Muscle layer of duodenum (tissue), 2 donors: ENCODE measurements at regions not wholly inside any gene's neighbourhood (a gene's known extent, or its start where the extent isn't known, plus 50 kb on each side); places are given as distances from the start of the nearest gene placed in this dataset.
"Not testable (repeated sequence)": the region's sequence is repeated elsewhere in the genome, so short reads cannot be mapped to it uniquely, and the experiment has no call there.

Experiments
- H3K27ac ChIP-seq: one replicate; pipeline ENCODE4 v1.7.0; 2013; ENCODE audit warnings: mild to moderate bottlenecking, low read length
- H3K27me3 ChIP-seq: one replicate; pipeline ENCODE4 v1.7.0; 2013; ENCODE audit warnings: low read depth, mild to moderate bottlenecking, control low read depth, low read length
- H3K36me3 ChIP-seq, 2 donors: one replicate each; pipeline ENCODE4 v1.7.0; 2013; ENCODE audit warnings: low read length in 2 of 2, control low read depth in 1 of 2, mild to moderate bottlenecking in 1 of 2; ENCODE audit not compliant: insufficient read depth in 2 of 2, control insufficient read depth in 1 of 2
- H3K4me1 ChIP-seq, 2 donors: one replicate each; pipeline ENCODE4 v1.7.0; 2013; ENCODE audit warnings: low read length in 2 of 2, mild to moderate bottlenecking in 2 of 2, control low read depth in 1 of 2, moderate library complexity in 1 of 2; ENCODE audit not compliant: insufficient read depth in 2 of 2, control insufficient read depth in 1 of 2
- H3K4me3 ChIP-seq, 2 donors: one replicate each; pipeline ENCODE4 v1.7.0; 2013; ENCODE audit warnings: low read length in 2 of 2, low read depth in 1 of 2, mild to moderate bottlenecking in 1 of 2
- H3K9me3 ChIP-seq, 2 donors: one replicate each; pipeline ENCODE4 v1.7.0; 2013; ENCODE audit warnings: low read length in 2 of 2, control low read depth in 1 of 2, mild to moderate bottlenecking in 1 of 2; ENCODE audit not compliant: control insufficient read depth in 1 of 2
- donor health status: healthy.

- H3K36me3 ChIP-seq: no peaks in the 10 kb centered on the region
- H3K9me3 ChIP-seq: peaks cover 0 to 2% of the 10 kb centered on the region in 2 donors
- no peaks in the 10 kb centered on the region for H3K4me1 ChIP-seq
- no peak overlapping the region for H3K4me3 ChIP-seq
- H3K27ac ChIP-seq: no peak overlapping the region
- H3K27me3 ChIP-seq: no peaks in the 10 kb centered on the region
Observed at GRCh38 chr12:42886160-42886559, 296.6 kb upstream of the PRICKLE1 start.

DNA sequence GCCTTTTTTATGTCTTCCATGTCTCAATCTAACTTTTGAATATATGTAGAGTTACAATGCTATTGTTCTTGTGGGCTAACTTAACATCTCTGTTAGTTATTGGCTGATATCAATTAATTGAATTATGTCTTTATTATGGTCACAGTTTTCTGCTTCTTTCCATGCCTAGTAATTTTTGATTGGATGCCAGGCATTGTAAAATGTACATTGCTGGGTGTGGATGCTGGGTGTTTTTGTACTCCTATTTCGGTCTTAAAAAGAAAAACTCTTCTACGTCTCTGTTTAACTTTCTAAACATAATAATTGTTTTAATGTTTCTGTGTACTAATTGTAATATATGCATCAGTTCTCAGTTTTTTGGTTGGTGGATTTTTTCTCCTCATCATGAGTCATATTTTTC is 296.1 kb upstream of the PRICKLE1 start:
- Histone ChIP-seq H3K4me1 (no peaks in the 10 kb centered on the region), H3K4me3 (no peak overlapping the region), H3K27ac (no peak overlapping the region), H3K36me3 (no peaks in the 10 kb centered on the region), H3K9me3 (peaks cover 0 to 2% of the 10 kb centered on the region in 2 donors), H3K27me3 (no peaks in the 10 kb centered on the region)

DNA sequence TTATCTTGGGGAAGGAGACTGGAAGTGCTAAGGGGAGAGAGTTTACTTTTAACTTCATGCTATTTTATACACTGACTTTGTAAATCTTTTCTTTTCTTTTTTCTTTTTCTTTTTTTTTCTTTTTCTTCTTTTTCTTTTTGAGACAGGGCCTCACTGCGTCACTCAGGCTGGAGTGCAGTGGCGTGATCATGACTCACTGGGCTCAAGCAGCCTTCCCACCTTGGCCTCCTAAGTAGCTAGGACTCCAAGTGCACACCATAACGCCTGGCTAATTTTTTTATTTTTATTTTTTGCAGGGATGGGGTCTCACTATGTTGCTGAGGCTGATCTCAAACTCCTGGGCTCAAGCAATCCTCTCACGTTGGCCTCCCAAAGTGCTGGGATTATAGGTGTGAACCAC is 294.6 kb upstream of the PRICKLE1 start:
- no peak overlapping the region for H3K27ac ChIP-seq
- no peak overlapping the region for H3K4me3 ChIP-seq
- H3K9me3 ChIP-seq: peaks cover 0 to 2% of the 10 kb centered on the region in 2 donors
- no peaks in the 10 kb centered on the region for H3K36me3 ChIP-seq
- no peaks in the 10 kb centered on the region for H3K27me3 ChIP-seq
- no peaks in the 10 kb centered on the region for H3K4me1 ChIP-seq

DNA sequence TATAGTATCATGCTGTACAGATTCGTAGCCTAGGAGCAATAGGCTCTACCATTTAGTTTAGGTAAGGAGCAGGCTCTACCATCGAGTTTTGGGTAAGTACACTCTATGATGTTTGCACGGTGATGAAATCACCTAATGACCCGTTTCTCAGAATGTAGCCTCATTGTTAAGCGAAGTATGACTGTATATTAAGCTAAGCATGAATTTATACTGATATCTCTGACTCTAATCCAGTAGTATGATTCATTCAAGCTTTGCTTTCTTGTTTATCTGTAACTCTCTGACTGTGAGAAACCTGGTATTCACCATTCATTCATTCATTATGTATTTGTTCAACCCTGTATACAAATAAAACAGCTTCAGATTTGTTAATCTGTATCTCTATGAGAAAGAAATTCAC is 283.9 kb upstream of the PRICKLE1 start:
- Histone ChIP-seq H3K9me3 (no peaks in the 10 kb centered on the region), H3K27me3 (no peaks in the 10 kb centered on the region), H3K4me1 (no peaks in the 10 kb centered on the region), H3K4me3 (no peak overlapping the region), H3K36me3 (no peaks in the 10 kb centered on the region), H3K27ac (no peak overlapping the region)

- Histone ChIP-seq H3K9me3 (no peaks in the 10 kb centered on the region), H3K4me3 (no peak overlapping the region), H3K4me1 (no peaks in the 10 kb centered on the region), H3K27ac (no peak overlapping the region), H3K36me3 (no peaks in the 10 kb centered on the region), H3K27me3 (no peaks in the 10 kb centered on the region)
Observed at GRCh38 chr12:42871816-42872215, 282.3 kb upstream of the PRICKLE1 start.

- Histone ChIP-seq H3K36me3 (no peaks in the 10 kb centered on the region), H3K4me1 (no peaks in the 10 kb centered on the region), H3K27me3 (no peaks in the 10 kb centered on the region), H3K27ac (no peak overlapping the region), H3K4me3 (no peak overlapping the region), H3K9me3 (no peaks in the 10 kb centered on the region)
Observed at GRCh38 chr12:42868291-42868690, 278.7 kb upstream of the PRICKLE1 start.

DNA sequence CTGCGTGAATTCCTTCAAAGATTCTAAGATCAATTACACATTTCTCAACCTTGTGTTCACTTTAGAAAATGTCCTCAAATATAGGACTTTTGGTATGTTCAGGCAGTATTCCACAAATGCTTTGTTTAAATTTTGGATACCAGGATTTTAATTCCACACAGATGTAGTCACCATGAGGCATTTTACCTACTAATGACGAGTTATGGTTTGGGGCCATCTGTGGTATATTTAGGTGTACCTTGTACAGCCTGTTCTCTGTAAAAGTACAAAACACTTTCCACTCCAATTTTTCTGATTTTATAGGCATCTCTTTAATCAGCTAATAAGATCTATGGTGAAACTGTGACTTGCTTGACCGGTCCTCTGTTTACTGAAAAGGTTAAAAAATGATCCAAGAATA is 275.7 kb upstream of the PRICKLE1 start:
- H3K4me1 ChIP-seq: no peaks in the 10 kb centered on the region
- H3K9me3 ChIP-seq: no peaks in the 10 kb centered on the region
- no peak overlapping the region for H3K4me3 ChIP-seq
- no peaks in the 10 kb centered on the region for H3K27me3 ChIP-seq
- H3K36me3 ChIP-seq: no peaks in the 10 kb centered on the region
- H3K27ac ChIP-seq: no peak overlapping the region

GRCh38 chr12:42862055-42862454 is 272.5 kb upstream of the PRICKLE1 start:
- Histone ChIP-seq H3K27ac (no peak overlapping the region), H3K27me3 (no peaks in the 10 kb centered on the region), H3K9me3 (no peaks in the 10 kb centered on the region), H3K36me3 (no peaks in the 10 kb centered on the region), H3K4me1 (no peaks in the 10 kb centered on the region), H3K4me3 (no peak overlapping the region)

DNA sequence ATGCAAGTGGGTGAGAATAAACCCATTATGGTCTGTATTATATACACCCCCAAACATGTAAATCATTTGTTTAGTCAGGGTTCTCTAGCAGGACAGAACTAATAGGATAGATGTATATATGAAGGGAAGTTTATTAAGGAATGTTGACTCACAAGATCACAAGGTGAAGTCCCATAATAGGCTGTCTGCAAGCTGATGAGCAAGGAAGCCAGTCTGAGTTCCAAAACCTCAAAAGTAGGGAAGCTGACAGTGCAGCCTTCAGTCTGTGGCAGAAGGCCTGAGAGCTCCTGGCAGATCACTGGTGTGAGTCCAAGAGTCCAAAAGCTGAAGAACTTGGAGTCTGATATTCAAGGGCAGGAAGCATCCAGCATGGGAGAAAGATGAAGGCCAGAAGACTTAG is 270.8 kb upstream of the PRICKLE1 start:
- H3K27me3 ChIP-seq, H3K36me3 ChIP-seq, H3K9me3 ChIP-seq, H3K27ac ChIP-seq, H3K4me3 ChIP-seq, H3K4me1 ChIP-seq: not testable (repeated sequence)

DNA sequence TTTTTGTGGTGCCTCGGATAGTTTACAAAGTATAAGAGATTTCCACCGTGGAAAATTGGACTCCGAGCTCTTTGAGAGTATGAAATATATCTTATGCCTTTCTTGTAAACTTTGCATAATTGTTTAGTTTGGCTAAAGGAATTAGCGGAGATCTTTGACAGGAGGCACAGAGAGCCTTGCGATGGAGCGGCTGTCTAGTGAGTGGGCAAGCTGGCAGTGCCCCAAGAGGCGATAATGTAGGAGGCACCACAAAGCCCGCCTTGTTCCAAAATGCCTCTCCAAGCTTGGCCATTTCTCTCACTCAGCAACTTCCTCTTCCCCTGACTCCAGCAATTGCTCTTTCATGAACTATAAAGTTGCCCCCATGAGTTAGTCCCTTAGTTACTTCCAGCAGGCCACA is 270.1 kb upstream of the PRICKLE1 start:
- Histone ChIP-seq H3K27ac (no peak overlapping the region), H3K36me3 (no peaks in the 10 kb centered on the region), H3K4me1 (no peaks in the 10 kb centered on the region), H3K27me3 (no peaks in the 10 kb centered on the region), H3K9me3 (no peaks in the 10 kb centered on the region), H3K4me3 (no peak overlapping the region)

DNA sequence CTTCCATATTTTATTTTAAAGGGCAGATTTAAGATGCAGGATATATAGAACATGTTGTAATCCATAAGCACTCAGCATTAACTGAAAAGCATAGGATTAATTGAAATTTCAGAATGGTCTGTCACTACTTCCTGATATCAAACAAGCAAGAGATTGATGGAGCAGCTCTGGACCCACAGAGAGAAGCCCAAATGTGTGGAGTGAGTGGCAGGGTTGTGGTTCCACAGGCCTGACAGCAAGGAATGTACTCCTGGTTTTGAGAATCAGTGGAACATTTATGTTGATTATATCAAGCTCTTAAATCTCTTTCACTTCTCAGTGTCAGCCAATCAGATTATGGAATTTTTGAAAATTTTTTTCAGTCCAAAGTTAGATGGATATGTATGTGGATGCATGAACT is 267.6 kb upstream of the PRICKLE1 start:
- Histone ChIP-seq H3K36me3 (no peaks in the 10 kb centered on the region), H3K9me3 (no peaks in the 10 kb centered on the region), H3K4me3 (no peak overlapping the region), H3K27me3 (no peaks in the 10 kb centered on the region), H3K4me1 (no peaks in the 10 kb centered on the region), H3K27ac (no peak overlapping the region)

GRCh38 chr12:42855362-42855950 is 265.9 kb upstream of the PRICKLE1 start:
- Histone ChIP-seq H3K27ac (no peak overlapping the region), H3K36me3 (no peaks in the 10 kb centered on the region)

More at GRCh38 chr12:42855362-42855950, 265.9 kb upstream of the PRICKLE1 start:
- H3K9me3 ChIP-seq: no peaks in the 10 kb centered on the region
- H3K4me3 ChIP-seq: no peak overlapping the region
- no peaks in the 10 kb centered on the region for H3K27me3 ChIP-seq
- no peaks in the 10 kb centered on the region for H3K4me1 ChIP-seq
